ENCODE measurements at regions not wholly inside any gene's neighbourhood (a gene's known extent, or its start where the extent isn't known, plus 50 kb on each side); places are given as distances from the start of the nearest gene placed in this dataset.
"Not testable (repeated sequence)": the region's sequence is repeated elsewhere in the genome, so short reads cannot be mapped to it uniquely, and the experiment has no call there.

GRCh38 chr18:76616373-76616772, 121.3 kb upstream of the ZNF516 start:
- H3K27me3 Mint-ChIP-seq (ENCODE audit: unreplicated experiment), result peaks cover 6% of the 10 kb centered on the region
- no peak overlapping the region for H3K27ac Mint-ChIP-seq (ENCODE audit: unreplicated experiment)
- no peak for DNase-seq (ENCODE audit: low spot score)
- no peak overlapping the region for H3K4me3 Mint-ChIP-seq (ENCODE audit: unreplicated experiment)
- H3K9me3 Mint-ChIP-seq (ENCODE audit: unreplicated experiment), result no peaks in the 10 kb centered on the region
- no peak for TF ChIP-seq CTCF (IDR thresholded peaks at IDR 0.05; ENCODE audit: unreplicated experiment)
- peaks cover 22% of the 10 kb centered on the region for H3K4me1 Mint-ChIP-seq (ENCODE audit: unreplicated experiment)
- peaks cover 3% of the 10 kb centered on the region for H3K36me3 Mint-ChIP-seq (ENCODE audit: low read depth, unreplicated experiment)

GRCh38 chr18:76615065-76615733, 120.2 kb upstream of the ZNF516 start:
- peaks cover 11% of the 10 kb centered on the region for H3K4me1 Mint-ChIP-seq (ENCODE audit: unreplicated experiment)
- H3K27me3 Mint-ChIP-seq (ENCODE audit: unreplicated experiment), result peaks cover 8% of the 10 kb centered on the region
- H3K27ac Mint-ChIP-seq (ENCODE audit: unreplicated experiment), result no peak overlapping the region
- H3K9me3 Mint-ChIP-seq (ENCODE audit: unreplicated experiment), result no peaks in the 10 kb centered on the region
- H3K4me3 Mint-ChIP-seq (ENCODE audit: unreplicated experiment), result no peak overlapping the region
- TF ChIP-seq CTCF (IDR thresholded peaks at IDR 0.05; ENCODE audit: unreplicated experiment), result no peak
- DNase-seq (ENCODE audit: low spot score), result no peak
- peaks cover 6% of the 10 kb centered on the region for H3K36me3 Mint-ChIP-seq (ENCODE audit: low read depth, unreplicated experiment)

- H3K27me3 Mint-ChIP-seq (ENCODE audit: unreplicated experiment), result peaks cover 8% of the 10 kb centered on the region
- DNase-seq (ENCODE audit: low spot score), result no peak
- no peaks in the 10 kb centered on the region for H3K9me3 Mint-ChIP-seq (ENCODE audit: unreplicated experiment)
- no peak for TF ChIP-seq CTCF (IDR thresholded peaks at IDR 0.05; ENCODE audit: unreplicated experiment)
- no peak overlapping the region for H3K27ac Mint-ChIP-seq (ENCODE audit: unreplicated experiment)
- no peaks in the 10 kb centered on the region for H3K4me1 Mint-ChIP-seq (ENCODE audit: unreplicated experiment)
- H3K36me3 Mint-ChIP-seq (ENCODE audit: low read depth, unreplicated experiment), result peaks cover 6% of the 10 kb centered on the region
- no peak overlapping the region for H3K4me3 Mint-ChIP-seq (ENCODE audit: unreplicated experiment)
Measured at GRCh38 chr18:76613755-76614120, 118.7 kb upstream of the ZNF516 start.

- Mint-ChIP-seq H3K9me3 (ENCODE audit: unreplicated experiment) (no peaks in the 10 kb centered on the region), H3K4me1 (ENCODE audit: unreplicated experiment) (no peaks in the 10 kb centered on the region), H3K4me3 (ENCODE audit: unreplicated experiment) (no peak overlapping the region), H3K27ac (ENCODE audit: unreplicated experiment) (peak overlapping the region; percentile 19), H3K27me3 (ENCODE audit: unreplicated experiment) (peaks cover 6% of the 10 kb centered on the region), H3K36me3 (ENCODE audit: low read depth, unreplicated experiment) (peaks cover 6% of the 10 kb centered on the region)
- no peak for DNase-seq (ENCODE audit: low spot score)
- no peak for TF ChIP-seq CTCF (IDR thresholded peaks at IDR 0.05; ENCODE audit: unreplicated experiment)
Measured at GRCh38 chr18:76613053-76613754, 118.2 kb upstream of the ZNF516 start.

- H3K27ac Mint-ChIP-seq (ENCODE audit: unreplicated experiment); H3K4me1 Mint-ChIP-seq (ENCODE audit: unreplicated experiment); H3K27me3 Mint-ChIP-seq (ENCODE audit: unreplicated experiment); DNase-seq (ENCODE audit: low spot score); H3K36me3 Mint-ChIP-seq (ENCODE audit: low read depth, unreplicated experiment); H3K4me3 Mint-ChIP-seq (ENCODE audit: unreplicated experiment); H3K9me3 Mint-ChIP-seq (ENCODE audit: unreplicated experiment): not testable (repeated sequence)
Measured at GRCh38 chr18:76611750-76612045, 116.7 kb upstream of the ZNF516 start.

Data from endothelial cell (in vitro differentiated cells).